ENCODE measurements at regions not wholly inside any gene's neighbourhood (a gene's known extent, or its start where the extent isn't known, plus 50 kb on each side); places are given as distances from the start of the nearest gene placed in this dataset.
A peak's percentile ranks its signal among the peaks of the same experiment; 100 is the strongest.
"Not testable (repeated sequence)": the region's sequence is repeated elsewhere in the genome, so short reads cannot be mapped to it uniquely, and the experiment has no call there.

DNA sequence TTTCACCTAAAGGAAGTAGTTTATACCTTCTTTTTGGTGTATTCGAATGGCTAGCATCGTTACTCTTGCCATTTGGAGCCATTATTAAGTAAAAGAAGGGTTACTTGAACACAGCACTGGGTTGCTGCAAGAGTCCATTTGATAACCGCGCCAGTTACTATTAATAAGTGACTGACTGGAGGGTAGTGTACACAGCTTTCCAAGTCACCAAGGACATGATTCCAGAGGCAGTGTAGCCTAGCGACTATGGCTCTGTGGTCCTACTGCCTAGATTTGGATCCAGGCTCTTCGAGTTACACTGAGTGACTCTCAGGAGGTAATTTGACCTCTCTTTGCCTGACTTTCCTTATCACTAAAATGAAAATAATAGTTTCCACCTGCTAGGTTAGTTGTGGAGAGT is 206.8 kb downstream of the MEIS1 start:
- Histone ChIP-seq H4K5ac (ENCODE audit: insufficient read length, low read depth, low read length) (no peak overlapping the region), H3K9me3 (ENCODE audit: control insufficient read depth, low read depth, low read length) (no peaks in the 10 kb centered on the region), H3K79me2 (ENCODE audit: insufficient read depth, low read length) (no peaks in the 10 kb centered on the region), H3K23me2 (ENCODE audit: insufficient read length, low read depth, low read length, poor library complexity, severe bottlenecking) (no peaks in the 10 kb centered on the region), H3K27me3 (ENCODE audit: insufficient read depth, low read length) (no peaks in the 10 kb centered on the region), H3T11ph (ENCODE audit: low read length) (no peak overlapping the region), H2BK5ac (ENCODE audit: insufficient read length, low read length) (no peak overlapping the region), H3K23ac (ENCODE audit: insufficient read length, low read depth, low read length) (no peak overlapping the region), H2AFZ (ENCODE audit: low read length) (no peak overlapping the region), H2AK5ac (ENCODE audit: insufficient read length, low read length) (no peak overlapping the region), H3K56ac (ENCODE audit: insufficient read length, low read depth, low read length) (no peak overlapping the region), H4K91ac (ENCODE audit: insufficient read length, low read depth, low read length) (no peak overlapping the region), H3K4ac (ENCODE audit: low read depth, low read length) (no peak overlapping the region), H3K4me2 (ENCODE audit: insufficient read depth, insufficient read length, low read length) (no peak overlapping the region), H2BK15ac (ENCODE audit: low read depth, low read length) (no peak overlapping the region), H3K14ac (ENCODE audit: insufficient read depth, low read length) (no peak overlapping the region), H3K27ac (ENCODE audit: insufficient read length, low read depth, low read length) (no peak overlapping the region), H2BK20ac (ENCODE audit: low read depth, low read length, poor library complexity, severe bottlenecking) (no peak overlapping the region), H4K8ac (replicated peaks; ENCODE audit: insufficient read length, low read depth, low read length) (no peak overlapping the region), H3K4me1 (ENCODE audit: insufficient read depth, low read length) (no peaks in the 10 kb centered on the region), H3K79me1 (ENCODE audit: insufficient read depth, low read depth, low read length, poor library complexity, severe bottlenecking) (no peaks in the 10 kb centered on the region), H2BK12ac (ENCODE audit: insufficient read length, low read depth, low read length) (no peak overlapping the region), H3K9ac (ENCODE audit: extremely low read depth, insufficient read length, low read length) (no peak overlapping the region), H4K20me1 (ENCODE audit: control insufficient read depth, insufficient read depth, insufficient read length) (no peaks in the 10 kb centered on the region), H3K18ac (ENCODE audit: insufficient read length, low read depth, low read length) (no peak overlapping the region), H2BK120ac (ENCODE audit: low read depth, low read length, poor library complexity, severe bottlenecking) (no peak overlapping the region)
- WGBS (ENCODE audit: extremely low coverage, insufficient read length, low lambda C conversion rate) = no CpG with 5 or more reads among the region's 6 CpGs
- TF ChIP-seq, protein P1, sequence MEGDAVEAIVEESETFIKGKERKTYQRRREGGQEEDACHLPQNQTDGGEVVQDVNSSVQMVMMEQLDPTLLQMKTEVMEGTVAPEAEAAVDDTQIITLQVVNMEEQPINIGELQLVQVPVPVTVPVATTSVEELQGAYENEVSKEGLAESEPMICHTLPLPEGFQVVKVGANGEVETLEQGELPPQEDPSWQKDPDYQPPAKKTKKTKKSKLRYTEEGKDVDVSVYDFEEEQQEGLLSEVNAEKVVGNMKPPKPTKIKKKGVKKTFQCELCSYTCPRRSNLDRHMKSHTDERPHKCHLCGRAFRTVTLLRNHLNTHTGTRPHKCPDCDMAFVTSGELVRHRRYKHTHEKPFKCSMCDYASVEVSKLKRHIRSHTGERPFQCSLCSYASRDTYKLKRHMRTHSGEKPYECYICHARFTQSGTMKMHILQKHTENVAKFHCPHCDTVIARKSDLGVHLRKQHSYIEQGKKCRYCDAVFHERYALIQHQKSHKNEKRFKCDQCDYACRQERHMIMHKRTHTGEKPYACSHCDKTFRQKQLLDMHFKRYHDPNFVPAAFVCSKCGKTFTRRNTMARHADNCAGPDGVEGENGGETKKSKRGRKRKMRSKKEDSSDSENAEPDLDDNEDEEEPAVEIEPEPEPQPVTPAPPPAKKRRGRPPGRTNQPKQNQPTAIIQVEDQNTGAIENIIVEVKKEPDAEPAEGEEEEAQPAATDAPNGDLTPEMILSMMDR (conservative IDR thresholded peaks at IDR 0.05) = no peak
- Mint-ChIP-seq H3K27ac (no peak overlapping the region), H3K4me1 (peaks cover 0 to 3% of the 10 kb centered on the region in 2 experiments; a peak in 2 of 4 replicates), H3K36me3 (ENCODE audit: insufficient read depth in 1 of 3, low read depth in 3 of 3) (peaks cover 0 to 16% (median 0%) of the 10 kb centered on the region in 3 experiments; a peak in 4 of 7 replicates), H3K9me3 (peaks cover 7 to 12% of the 10 kb centered on the region in 2 experiments; a peak in 2 of 5 replicates), H3K27me3 (ENCODE audit: low read depth) (peaks cover 7% of the 10 kb centered on the region; the same call in 1 of the 2 replicates), H3K4me3 (no peak overlapping the region)
- no peak for DNase-seq

DNA sequence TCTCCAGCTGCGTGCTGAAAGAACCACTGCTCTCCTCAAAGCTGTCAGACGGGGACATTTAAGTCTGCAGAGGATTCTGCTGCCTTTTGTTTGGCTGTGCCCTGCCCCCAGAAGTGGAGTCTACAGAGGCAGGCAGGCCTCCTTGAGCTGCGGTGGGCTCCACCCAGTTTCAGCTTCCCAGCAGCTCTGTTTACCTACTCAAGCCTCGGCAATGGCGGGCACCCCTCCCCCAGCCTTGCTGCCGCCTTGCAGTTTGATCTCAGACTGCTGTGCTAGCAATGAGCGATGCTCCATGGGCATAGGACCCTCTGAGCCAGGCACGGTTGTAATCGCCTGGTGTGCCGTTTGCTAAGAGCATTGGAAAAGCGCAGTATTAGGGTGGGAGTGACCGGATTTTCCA is 213.2 kb downstream of the MEIS1 start:
- H3K79me2 ChIP-seq (ENCODE audit: insufficient read depth, low read length); H4K20me1 ChIP-seq (ENCODE audit: control insufficient read depth, insufficient read depth, insufficient read length); H3K9me3 ChIP-seq (ENCODE audit: control insufficient read depth, low read depth, low read length); H3K4ac ChIP-seq (ENCODE audit: low read depth, low read length); H3K14ac ChIP-seq (ENCODE audit: insufficient read depth, low read length); H2BK20ac ChIP-seq (ENCODE audit: low read depth, low read length, poor library complexity, severe bottlenecking); H4K91ac ChIP-seq (ENCODE audit: insufficient read length, low read depth, low read length); H4K5ac ChIP-seq (ENCODE audit: insufficient read length, low read depth, low read length); H3K27ac ChIP-seq (ENCODE audit: insufficient read length, low read depth, low read length); H2AFZ ChIP-seq (ENCODE audit: low read length); H2BK12ac ChIP-seq (ENCODE audit: insufficient read length, low read depth, low read length); H3K27me3 ChIP-seq (ENCODE audit: insufficient read depth, low read length); H3K56ac ChIP-seq (ENCODE audit: insufficient read length, low read depth, low read length); H3K79me1 ChIP-seq (ENCODE audit: insufficient read depth, low read depth, low read length, poor library complexity, severe bottlenecking); H3K4me3 Mint-ChIP-seq; H3K4me2 ChIP-seq (ENCODE audit: insufficient read depth, insufficient read length, low read length); H2AK5ac ChIP-seq (ENCODE audit: insufficient read length, low read length); H3K4me1 ChIP-seq (ENCODE audit: insufficient read depth, low read length); H4K8ac ChIP-seq (replicated peaks; ENCODE audit: insufficient read length, low read depth, low read length); H3T11ph ChIP-seq (ENCODE audit: low read length); H2BK15ac ChIP-seq (ENCODE audit: low read depth, low read length); H3K23ac ChIP-seq (ENCODE audit: insufficient read length, low read depth, low read length); H3K23me2 ChIP-seq (ENCODE audit: insufficient read length, low read depth, low read length, poor library complexity, severe bottlenecking); H3K9ac ChIP-seq (ENCODE audit: extremely low read depth, insufficient read length, low read length); H2BK120ac ChIP-seq (ENCODE audit: low read depth, low read length, poor library complexity, severe bottlenecking); H2BK5ac ChIP-seq (ENCODE audit: insufficient read length, low read length); H3K18ac ChIP-seq (ENCODE audit: insufficient read length, low read depth, low read length): not testable (repeated sequence)
- peak; percentile 34 for DNase-seq
- H3K9me3 Mint-ChIP-seq = peaks cover 14 to 29% of the 10 kb centered on the region in 2 experiments
- no CpG with 5 or more reads among the region's 12 CpGs for WGBS (ENCODE audit: extremely low coverage, insufficient read length, low lambda C conversion rate)
- H3K36me3 Mint-ChIP-seq (ENCODE audit: insufficient read depth in 1 of 3, low read depth in 3 of 3) = peaks cover 0 to 45% (median 2%) of the 10 kb centered on the region in 3 experiments; a peak in 5 of 7 replicates
- peaks cover 17 to 20% of the 10 kb centered on the region in 2 experiments for H3K4me1 Mint-ChIP-seq
- H3K27me3 Mint-ChIP-seq (ENCODE audit: low read depth) = peaks cover 13% of the 10 kb centered on the region
- H3K27ac Mint-ChIP-seq = peak overlapping the region in 1 of 3 experiments; percentile 17; a peak in 1 of 7 replicates

All from H9 (cell line).